ENCODE measurements at regions not wholly inside any gene's neighbourhood (a gene's known extent, or its start where the extent isn't known, plus 50 kb on each side); places are given as distances from the start of the nearest gene placed in this dataset.

GRCh38 chr17:68175905-68176304 is 71.9 kb upstream of the AMZ2 start:
- TF ChIP-seq CTCF (conservative IDR thresholded peaks at IDR 0.05) = no peak
- no peak overlapping the region for H3T11ph ChIP-seq (ENCODE audit: low read length)
- no peak overlapping the region for H3K4me3 Mint-ChIP-seq
- no peak overlapping the region for H4K91ac ChIP-seq (ENCODE audit: insufficient read length, low read depth, low read length)
- H3K23me2 ChIP-seq (ENCODE audit: insufficient read length, low read depth, low read length, poor library complexity, severe bottlenecking) = no peaks in the 10 kb centered on the region
- peaks cover 0 to 3% of the 10 kb centered on the region in 2 experiments; a peak in 1 of 4 replicates for H3K4me1 Mint-ChIP-seq
- no peak overlapping the region for H3K56ac ChIP-seq (ENCODE audit: insufficient read length, low read depth, low read length)
- H3K18ac ChIP-seq (ENCODE audit: insufficient read length, low read depth, low read length) = no peak overlapping the region
- no peak overlapping the region for H4K5ac ChIP-seq (ENCODE audit: insufficient read length, low read depth, low read length)
- H2BK20ac ChIP-seq (ENCODE audit: low read depth, low read length, poor library complexity, severe bottlenecking) = no peak overlapping the region
- no peaks in the 10 kb centered on the region for H3K9me3 ChIP-seq (ENCODE audit: control insufficient read depth, low read depth, low read length)
- no peak overlapping the region for H2BK12ac ChIP-seq (ENCODE audit: insufficient read length, low read depth, low read length)
- H3K27me3 Mint-ChIP-seq (ENCODE audit: low read depth) = peaks cover 17% of the 10 kb centered on the region
- no peak overlapping the region for H2BK120ac ChIP-seq (ENCODE audit: low read depth, low read length, poor library complexity, severe bottlenecking)
- H3K23ac ChIP-seq (ENCODE audit: insufficient read length, low read depth, low read length) = no peak overlapping the region
- H3K4me1 ChIP-seq (ENCODE audit: insufficient read depth, low read length) = no peaks in the 10 kb centered on the region
- H4K8ac ChIP-seq (replicated peaks; ENCODE audit: insufficient read length, low read depth, low read length) = no peak overlapping the region
- H3K14ac ChIP-seq (ENCODE audit: insufficient read depth, low read length) = no peak overlapping the region
- H3K79me1 ChIP-seq (ENCODE audit: insufficient read depth, low read depth, low read length, poor library complexity, severe bottlenecking) = no peaks in the 10 kb centered on the region
- no peaks in the 10 kb centered on the region for H3K27me3 ChIP-seq (ENCODE audit: insufficient read depth, low read length)
- no peak overlapping the region for H3K4ac ChIP-seq (ENCODE audit: low read depth, low read length)
- H3K9me3 Mint-ChIP-seq = no peaks in the 10 kb centered on the region; a peak in 1 of 5 replicates
- H2BK15ac ChIP-seq (ENCODE audit: low read depth, low read length) = no peak overlapping the region
- H2AFZ ChIP-seq (ENCODE audit: low read length) = no peak overlapping the region
- H2AK5ac ChIP-seq (ENCODE audit: insufficient read length, low read length) = no peak overlapping the region
- no CpG with 5 or more reads among the region's 3 CpGs for WGBS (ENCODE audit: extremely low coverage, insufficient read length, low lambda C conversion rate)
- H3K27ac ChIP-seq (ENCODE audit: insufficient read length, low read depth, low read length) = no peak overlapping the region
- no peak overlapping the region for H2BK5ac ChIP-seq (ENCODE audit: insufficient read length, low read length)
- no peak for DNase-seq
- no peak overlapping the region for H3K9ac ChIP-seq (ENCODE audit: extremely low read depth, insufficient read length, low read length)
- no peaks in the 10 kb centered on the region for H4K20me1 ChIP-seq (ENCODE audit: control insufficient read depth, insufficient read depth, insufficient read length)
- H3K79me2 ChIP-seq (ENCODE audit: insufficient read depth, low read length) = no peaks in the 10 kb centered on the region
- H3K4me2 ChIP-seq (ENCODE audit: insufficient read depth, insufficient read length, low read length) = no peak overlapping the region
- no peak overlapping the region for H3K27ac Mint-ChIP-seq
- H3K36me3 Mint-ChIP-seq (ENCODE audit: insufficient read depth in 1 of 3, low read depth in 3 of 3) = no peaks in the 10 kb centered on the region

All from H9 (cell line).